K562 (cell line): ENCODE measurements at regions not wholly inside any gene's neighbourhood (a gene's known extent, or its start where the extent isn't known, plus 50 kb on each side); places are given as distances from the start of the nearest gene placed in this dataset.

Source experiments
- CBFB ChIP-seq: sonication (generic); formaldehyde crosslinking; IDR thresholded peaks from 2 replicates; pipeline ENCODE4 v1.4.0; 2020; ENCODE audit warnings: mild to moderate bottlenecking, missing genetic modification reagents
- MLLT1 ChIP-seq, 2 experiments: fragments of 450-650 bp; IDR thresholded peaks; 2 replicates each; pipeline ENCODE4 v1.6.1; 2016
- PRDM10 ChIP-seq: fragments of 450-650 bp; IDR thresholded peaks from 2 replicates; pipeline ENCODE4 v1.6.1; 2018; ENCODE audit not compliant: partially characterized antibody
- REST ChIP-seq, 2 experiments: fragments of 450-650 bp; formaldehyde crosslinking in 1 of 2; IDR thresholded peaks; 2 replicates each; pipeline versions ENCODE4 v1.4.0 to v1.6.1; 2014 to 2020; ENCODE audit warnings: mild to moderate bottlenecking in 2 of 2, borderline replicate concordance in 1 of 2, low read depth in 1 of 2
- ZBTB11 ChIP-seq, 3 experiments: fragments of 200-800 bp in 1 of 3; fragments of 250-450 bp in 1 of 3; fragments of 450-650 bp in 1 of 3; sonication (Bioruptor Pico) in 1 of 3; sonication (Bioruptor generic) in 1 of 3; formaldehyde crosslinking in 1 of 3; IDR thresholded peaks; 2 replicates each; pipeline versions ENCODE4 v1.6.1 to v1.8.0; 2016 to 2022; ENCODE audit warnings: mild to moderate bottlenecking in 2 of 3, missing genetic modification characterization in 2 of 3, missing compliant biosample characterization in 1 of 3, moderate library complexity in 1 of 3

- TF ChIP-seq PRDM10 (no peak), CBFB (no peak), REST (IDR thresholded peaks at IDR 0.05; ENCODE audit: borderline replicate concordance) (no peak), REST (CRISPR knock-in tag; IDR thresholded peaks at IDR 0.05; ENCODE audit: low read depth) (no peak), ZBTB11 (CRISPR knock-in tag; IDR thresholded peaks at IDR 0.05) (no peak), MLLT1 (IDR thresholded peaks at IDR 0.05) (no peak)
- TF ChIP-seq, all 486 proteins: peak for 0
These were observed 240.5 kb upstream of the RNF32 start (continued) for GRCh38 chr7:156400046-156400445.
